ENCODE measurements at regions not wholly inside any gene's neighbourhood (a gene's known extent, or its start where the extent isn't known, plus 50 kb on each side); places are given as distances from the start of the nearest gene placed in this dataset.
"Not testable (repeated sequence)": the region's sequence is repeated elsewhere in the genome, so short reads cannot be mapped to it uniquely, and the experiment has no call there.

- intact Hi-C loops (cut with DNase I), result no loop called here
- no peak overlapping the region for H3K4me3 ChIP-seq (ENCODE audit: low read length in 3 of 3)
- no peak overlapping the region for H3K9ac ChIP-seq (ENCODE audit: low read length in 3 of 3)
- peaks cover 0 to 1% (median 0%) of the 10 kb centered on the region in 3 donors for H3K9me3 ChIP-seq (ENCODE audit: control insufficient read depth in 2 of 3, insufficient read depth in 1 of 3, low read length in 3 of 3)
- FAIRE-seq (no peak), DNase-seq (peak in 1 of 5 donors; percentile 79)
- peaks cover 0 to 3% (median 3%) of the 10 kb centered on the region in 3 donors for H3K4me1 ChIP-seq (ENCODE audit: control insufficient read depth in 2 of 3, insufficient read depth in 2 of 3, low read depth in 1 of 3, low read length in 3 of 3)
- H3K36me3 ChIP-seq (ENCODE audit: control insufficient read depth in 2 of 3, insufficient read depth in 3 of 3, low read length in 3 of 3), result no peaks in the 10 kb centered on the region
- TF ChIP-seq CTCF (IDR thresholded peaks at IDR 0.05; ENCODE audit: borderline replicate concordance, extremely low read depth, insufficient read depth), result no peak
- peak overlapping the region; percentile 18 to 86 for H3K27ac ChIP-seq (ENCODE audit: low read depth in 2 of 2, low read length in 2 of 2)
- H3K27me3 ChIP-seq (ENCODE audit: control insufficient read depth, insufficient read depth, low read length), result no peaks in the 10 kb centered on the region
These were observed 121.6 kb upstream of the FAT1 start for GRCh38 chr4:186845137-186845842.

- H3K9ac ChIP-seq (ENCODE audit: low read length in 3 of 3), result no peak overlapping the region
- H3K4me3 ChIP-seq (ENCODE audit: low read length in 3 of 3), result no peak overlapping the region
- no peak overlapping the region for H3K27ac ChIP-seq (ENCODE audit: low read depth in 2 of 2, low read length in 2 of 2)
- no peaks in the 10 kb centered on the region for H3K36me3 ChIP-seq (ENCODE audit: control insufficient read depth in 2 of 3, insufficient read depth in 3 of 3, low read length in 3 of 3)
- no peaks in the 10 kb centered on the region for H3K27me3 ChIP-seq (ENCODE audit: control insufficient read depth, insufficient read depth, low read length)
- intact Hi-C loops (cut with DNase I), result no loop called here
- H3K9me3 ChIP-seq (ENCODE audit: control insufficient read depth in 2 of 3, insufficient read depth in 1 of 3, low read length in 3 of 3), result peaks cover 0 to 4% (median 0%) of the 10 kb centered on the region in 3 donors
- no peak for TF ChIP-seq CTCF (IDR thresholded peaks at IDR 0.05; ENCODE audit: borderline replicate concordance, extremely low read depth, insufficient read depth)
- DNase-seq (no peak), FAIRE-seq (no peak)
- peaks cover 0 to 3% (median 3%) of the 10 kb centered on the region in 3 donors for H3K4me1 ChIP-seq (ENCODE audit: control insufficient read depth in 2 of 3, insufficient read depth in 2 of 3, low read depth in 1 of 3, low read length in 3 of 3)
These were observed 122.8 kb upstream of the FAT1 start for GRCh38 chr4:186846426-186846825.

- H3K4me3 ChIP-seq (ENCODE audit: low read length in 3 of 3); DNase-seq; intact Hi-C loops (cut with DNase I); H3K4me1 ChIP-seq (ENCODE audit: control insufficient read depth in 2 of 3, insufficient read depth in 2 of 3, low read depth in 1 of 3, low read length in 3 of 3); FAIRE-seq; H3K9ac ChIP-seq (ENCODE audit: low read length in 3 of 3); H3K9me3 ChIP-seq (ENCODE audit: control insufficient read depth in 2 of 3, insufficient read depth in 1 of 3, low read length in 3 of 3); H3K27me3 ChIP-seq (ENCODE audit: control insufficient read depth, insufficient read depth, low read length); H3K27ac ChIP-seq (ENCODE audit: low read depth in 2 of 2, low read length in 2 of 2); H3K36me3 ChIP-seq (ENCODE audit: control insufficient read depth in 2 of 3, insufficient read depth in 3 of 3, low read length in 3 of 3): not testable (repeated sequence)
These were observed 123.9 kb upstream of the FAT1 start for GRCh38 chr4:186847429-186848131.

- no peak for TF ChIP-seq CTCF (IDR thresholded peaks at IDR 0.05; ENCODE audit: borderline replicate concordance, extremely low read depth, insufficient read depth)
- intact Hi-C loops (cut with DNase I), result no loop called here
- FAIRE-seq, result no peak
- no peak overlapping the region for H3K9ac ChIP-seq (ENCODE audit: low read length in 3 of 3)
- H3K4me1 ChIP-seq (ENCODE audit: control insufficient read depth in 2 of 3, insufficient read depth in 2 of 3, low read depth in 1 of 3, low read length in 3 of 3), result peaks cover 0 to 3% (median 3%) of the 10 kb centered on the region in 3 donors
- H3K4me3 ChIP-seq (ENCODE audit: low read length in 3 of 3), result no peak overlapping the region
- DNase-seq, result no peak
- no peak overlapping the region for H3K27ac ChIP-seq (ENCODE audit: low read depth in 2 of 2, low read length in 2 of 2)
- H3K27me3 ChIP-seq (ENCODE audit: control insufficient read depth, insufficient read depth, low read length), result no peaks in the 10 kb centered on the region
- peaks cover 0 to 4% (median 0%) of the 10 kb centered on the region in 3 donors for H3K9me3 ChIP-seq (ENCODE audit: control insufficient read depth in 2 of 3, insufficient read depth in 1 of 3, low read length in 3 of 3)
- no peaks in the 10 kb centered on the region for H3K36me3 ChIP-seq (ENCODE audit: control insufficient read depth in 2 of 3, insufficient read depth in 3 of 3, low read length in 3 of 3)
These were observed 124.8 kb upstream of the FAT1 start for GRCh38 chr4:186848437-186848836.

Data from kidney (tissue), 13 donors.